Stimulated activated CD8-positive, alpha-beta memory T cell treated with anti-CD3 and anti-CD28 coated beads, Interleukin-7, amount 100 ng/mL, for 48 hours (primary cell): ENCODE measurements at regions not wholly inside any gene's neighbourhood (a gene's known extent, or its start where the extent isn't known, plus 50 kb on each side); places are given as distances from the start of the nearest gene placed in this dataset.

ENCODE experiments used
- DNase-seq, 2 donors: peaks; one replicate each; pipeline ENCODE4 v3.0.0-alpha.2; 2020; ENCODE audit warnings: low read depth in 1 of 2; ENCODE audit errors: extremely low read depth in 1 of 2

- no peak for DNase-seq
Measured at GRCh38 chr6:12576389-12576788, 140.2 kb upstream of the PHACTR1 start.

DNA sequence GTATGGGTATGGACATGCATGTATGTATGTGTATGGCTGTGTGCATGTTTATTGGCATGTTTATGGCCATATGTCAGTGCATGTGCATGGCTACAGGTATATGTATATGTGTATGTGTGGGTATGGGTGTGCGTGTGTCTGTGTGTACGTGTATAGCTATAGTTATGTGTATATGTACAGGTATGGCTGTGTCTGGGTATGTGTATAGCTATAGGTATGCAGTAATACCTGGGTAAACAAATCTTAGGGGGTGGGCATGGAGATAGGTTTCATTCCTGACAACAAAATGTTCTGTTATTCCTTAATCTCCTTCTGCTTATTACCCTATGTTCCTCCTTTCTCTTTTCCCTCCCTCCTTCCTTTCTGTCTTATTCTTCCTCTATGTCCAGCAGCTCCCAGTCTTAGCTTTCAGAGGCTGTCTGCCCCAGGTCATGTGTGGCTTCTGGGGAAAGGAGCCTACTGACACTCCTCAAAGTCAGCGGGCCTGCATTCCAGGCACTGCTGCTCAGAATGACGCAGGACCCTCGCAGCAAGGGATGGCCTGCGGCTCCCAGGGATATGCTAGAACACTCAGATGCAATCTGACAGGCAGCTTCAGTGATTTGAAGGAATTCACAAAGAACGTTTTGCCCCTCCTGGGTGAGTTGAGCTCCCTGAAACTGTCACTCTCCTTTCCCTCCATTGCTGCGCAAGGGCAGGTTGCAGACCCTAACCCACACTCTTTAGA lies 139.3 kb upstream of the PHACTR1 start:
- DNase-seq = no peak

DNA sequence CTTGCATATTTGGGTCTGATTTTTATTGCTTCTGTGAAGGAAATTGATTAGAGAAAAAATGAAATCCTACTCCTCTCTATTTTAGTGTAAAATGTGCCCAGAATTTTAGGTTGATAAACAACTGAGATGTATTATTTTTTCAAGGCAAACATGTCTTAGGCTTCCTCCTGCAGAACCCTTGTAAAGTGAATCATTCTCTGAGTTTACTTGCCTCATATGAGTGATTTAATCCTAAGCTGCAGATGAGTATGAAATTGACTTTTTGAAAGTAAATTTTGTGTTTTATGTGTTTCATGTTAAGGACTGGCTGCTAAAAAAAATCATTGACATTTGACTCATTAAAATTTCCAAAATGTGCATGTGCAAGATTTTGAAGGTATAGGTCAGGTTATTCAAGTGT lies 138.5 kb upstream of the PHACTR1 start:
- no peak for DNase-seq

DNA sequence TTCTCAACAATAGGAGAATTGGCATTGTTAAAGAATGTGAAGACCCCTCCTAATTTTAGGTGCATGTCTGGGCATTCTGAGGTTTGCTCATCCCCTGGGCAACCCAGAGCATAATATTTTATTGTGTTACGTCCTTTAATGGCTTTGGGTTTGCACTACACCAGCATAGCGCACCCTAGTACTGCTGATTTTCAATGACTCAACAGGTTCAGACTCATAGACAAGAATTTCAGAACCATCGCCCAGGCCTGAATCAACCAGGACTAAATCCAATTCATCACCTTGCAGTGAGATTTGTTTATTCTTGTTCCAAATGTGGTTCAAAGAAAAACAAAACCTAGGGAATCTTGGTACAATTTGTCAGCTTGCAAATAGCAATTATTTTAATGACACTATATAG lies 137.8 kb upstream of the PHACTR1 start:
- DNase-seq = no peak

DNA sequence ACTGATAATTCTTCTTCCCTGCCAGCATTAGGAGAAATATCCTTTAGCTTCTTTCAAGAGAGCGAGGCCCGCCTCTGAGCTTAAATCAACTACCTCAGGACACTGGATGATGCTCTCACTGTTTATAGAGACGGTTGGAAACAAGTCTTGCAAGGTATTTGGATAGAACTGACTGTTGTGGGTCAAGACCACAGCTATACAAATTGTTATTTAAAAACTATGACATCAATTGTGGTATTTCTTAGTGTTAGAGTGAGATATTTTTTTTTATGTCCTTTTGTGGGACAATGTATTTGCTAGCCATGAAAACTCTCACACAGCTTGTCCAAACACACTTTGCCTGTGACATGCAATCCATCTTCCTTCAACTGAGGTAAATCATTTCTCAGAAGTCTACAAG lies 136.3 kb upstream of the PHACTR1 start:
- no peak for DNase-seq

GRCh38 chr6:12582421-12583110 lies 134.0 kb upstream of the PHACTR1 start:
- DNase-seq = no peak

DNA sequence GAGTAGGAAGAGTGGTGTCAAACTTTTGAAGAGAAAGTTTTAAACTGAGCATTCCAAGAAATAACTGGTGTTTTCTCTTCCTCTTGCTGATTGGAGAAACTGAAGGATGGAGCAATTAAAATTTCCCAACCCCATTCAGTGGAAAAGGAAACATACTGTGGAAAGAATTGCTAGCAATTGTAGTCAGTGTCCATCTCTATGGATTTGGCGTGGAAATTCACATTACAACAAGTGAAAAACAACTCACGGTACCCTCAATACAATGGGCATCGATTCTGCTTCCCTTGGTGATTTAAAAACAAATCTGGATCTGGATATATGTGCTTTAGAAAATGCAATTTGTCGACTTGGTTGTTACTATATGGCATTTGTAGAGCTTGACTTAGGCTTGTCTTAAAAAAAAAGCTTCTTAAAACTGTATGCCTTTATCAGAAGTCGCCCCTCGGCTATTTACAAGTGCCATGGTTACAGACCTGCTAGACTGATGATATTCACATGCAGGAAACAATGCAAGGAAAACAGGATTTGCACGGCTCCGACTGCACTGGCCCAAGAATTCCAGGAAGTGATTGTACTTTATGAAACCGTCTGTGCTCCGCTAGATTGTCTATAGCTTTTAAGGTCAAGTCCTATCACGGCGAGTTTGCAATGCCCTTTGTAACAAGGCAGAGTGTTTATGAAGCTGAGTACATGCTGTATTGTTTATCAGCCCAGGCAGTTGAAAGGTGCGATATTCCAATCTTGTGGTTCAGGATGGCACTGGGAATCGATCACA lies 131.7 kb upstream of the PHACTR1 start:
- DNase-seq = no peak

DNA sequence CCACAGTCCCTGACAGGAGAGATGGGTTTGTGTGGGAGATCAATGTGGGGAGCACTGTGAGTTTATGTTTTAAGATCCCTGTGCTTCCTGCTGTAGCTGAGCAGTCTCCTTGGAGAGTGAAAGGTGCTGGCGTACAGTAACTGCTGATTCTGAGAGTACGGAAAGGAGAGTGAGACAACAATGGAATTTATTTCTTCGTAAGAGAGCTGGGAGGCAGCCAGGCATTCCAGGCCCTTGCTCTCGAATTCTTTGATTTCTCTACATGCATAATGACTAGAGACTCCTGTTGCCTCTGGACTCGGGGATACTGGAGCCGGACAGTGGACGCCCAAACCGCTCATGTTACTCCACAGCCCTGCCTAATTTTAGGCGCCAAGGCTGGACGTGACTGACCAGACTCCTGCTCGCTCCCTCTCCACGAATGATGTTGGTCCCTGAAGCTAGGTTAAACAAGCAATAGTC lies 131.0 kb upstream of the PHACTR1 start:
- DNase-seq = no peak

DNA sequence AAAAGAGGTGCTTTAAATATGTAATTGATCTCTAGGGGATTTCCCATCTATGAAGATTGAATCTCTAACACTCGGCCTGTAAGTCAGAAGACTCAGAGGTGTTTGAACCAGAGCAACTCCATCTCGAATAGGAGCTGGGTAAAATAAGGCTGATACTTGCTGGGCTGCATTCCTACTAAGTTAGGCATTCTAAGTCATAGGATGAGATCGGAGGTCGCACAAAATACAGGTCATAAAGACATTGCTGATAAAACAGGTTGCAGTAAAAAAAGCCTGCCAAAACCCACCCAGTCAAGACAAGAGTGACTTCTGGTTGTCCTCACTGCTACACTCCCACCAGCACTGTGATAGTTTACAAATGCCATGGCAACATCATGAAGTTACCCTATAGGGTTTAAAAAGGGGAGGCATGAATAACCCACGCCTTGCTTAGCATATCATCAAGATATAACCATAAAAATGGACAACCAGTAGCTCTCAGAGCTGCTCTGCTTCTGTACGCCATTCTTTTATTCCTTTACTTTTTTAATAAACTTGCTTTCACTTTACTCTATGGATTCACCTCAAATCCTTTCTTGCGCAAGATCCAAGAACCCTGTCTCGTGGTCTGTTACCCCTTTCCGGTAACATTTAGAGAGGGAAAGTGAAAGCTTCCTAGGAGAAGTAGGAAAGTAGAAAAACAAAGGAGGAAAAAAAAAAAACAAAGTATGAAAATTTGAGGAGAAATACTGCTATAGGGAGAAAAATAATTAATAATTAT lies 129.7 kb upstream of the PHACTR1 start:
- DNase-seq = no peak

- no peak for DNase-seq
Measured at GRCh38 chr6:12590901-12591300, 125.7 kb upstream of the PHACTR1 start.

- DNase-seq = no peak
Measured at GRCh38 chr6:12592634-12593033, 123.9 kb upstream of the PHACTR1 start.

DNA sequence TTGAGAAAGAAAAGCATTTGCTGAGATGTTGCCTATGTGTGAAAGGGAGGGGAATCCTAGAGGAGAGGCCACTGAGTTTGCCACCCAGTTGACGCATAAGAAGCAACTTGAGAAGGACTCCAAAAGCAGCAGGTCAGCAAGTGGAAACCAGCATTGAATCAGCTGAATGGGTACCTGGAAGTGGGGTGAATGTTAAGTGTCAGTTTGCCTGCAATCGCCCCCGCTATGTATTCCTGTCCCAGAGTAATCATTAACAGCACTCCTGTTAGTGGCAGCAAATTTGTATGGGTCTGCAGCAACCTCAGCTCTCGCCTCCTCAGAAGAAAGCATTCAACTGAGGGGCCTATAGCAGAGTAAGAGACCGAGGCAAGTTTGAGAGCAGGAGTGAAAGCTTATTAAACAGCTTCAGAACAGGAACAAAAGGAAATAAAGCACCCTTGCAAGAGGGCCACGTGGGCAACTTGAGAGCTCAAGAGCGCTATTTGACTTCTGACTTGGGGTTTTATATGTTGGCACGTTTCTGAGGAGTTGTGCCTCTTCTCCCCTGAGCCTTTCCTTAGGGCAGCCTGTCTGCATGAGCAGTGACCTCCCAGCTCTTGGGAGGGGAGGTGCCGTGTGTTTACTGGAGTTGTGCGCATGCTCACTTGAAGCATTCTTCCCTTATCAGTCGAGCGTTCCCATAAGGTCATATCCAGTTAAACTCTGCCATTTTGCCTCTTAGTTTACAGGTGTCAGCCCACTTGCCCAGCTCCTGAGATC lies 122.6 kb upstream of the PHACTR1 start:
- no peak for DNase-seq

DNA sequence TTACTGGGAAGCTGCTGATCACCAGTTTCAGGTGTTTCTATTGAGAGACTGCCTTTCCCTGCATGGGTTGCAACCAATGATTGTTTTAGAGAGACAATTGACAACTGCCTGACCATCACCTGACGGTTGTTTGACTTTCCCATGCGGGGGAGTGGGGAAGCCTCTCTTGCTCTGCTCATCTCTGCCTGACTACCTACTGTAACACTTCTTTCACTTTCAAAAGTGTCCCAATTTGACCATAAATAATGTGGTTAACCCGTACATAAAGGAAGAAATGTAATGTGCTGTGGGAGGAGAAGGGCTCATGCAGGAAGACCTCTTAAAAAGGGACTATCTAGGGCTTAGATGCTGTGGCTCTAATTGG lies 122.1 kb upstream of the PHACTR1 start:
- no peak for DNase-seq

DNA sequence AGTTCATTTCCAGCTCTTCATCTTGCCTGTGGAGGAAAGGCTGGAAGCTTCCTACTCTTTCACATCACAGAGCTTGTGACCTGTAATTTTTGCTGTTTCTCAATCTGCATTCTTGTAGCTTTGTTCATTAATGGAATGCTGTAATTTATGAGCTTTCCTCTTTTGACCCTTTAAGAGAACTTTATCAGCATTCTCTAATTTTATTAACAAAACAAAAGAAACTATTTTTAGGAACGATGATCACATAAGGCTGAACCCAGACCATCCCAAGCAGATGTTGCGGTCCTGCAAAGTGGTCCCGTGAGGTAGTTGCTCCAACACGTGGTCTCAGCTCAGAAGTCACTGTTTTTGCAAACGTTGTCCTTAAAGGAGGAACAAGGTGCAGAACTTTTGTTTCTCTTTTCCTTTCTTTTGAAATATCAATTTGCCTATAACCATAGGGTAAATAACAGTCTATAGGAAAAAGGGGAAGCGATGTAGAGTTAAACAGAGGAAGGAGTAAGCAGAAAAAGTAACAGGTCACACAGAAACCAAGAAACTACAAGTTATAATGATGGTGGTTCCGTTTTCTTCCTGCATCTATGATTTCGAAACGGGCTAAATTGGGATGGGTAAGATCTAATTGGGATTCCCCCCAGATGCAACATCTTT lies 121.3 kb upstream of the PHACTR1 start:
- DNase-seq = no peak

DNA sequence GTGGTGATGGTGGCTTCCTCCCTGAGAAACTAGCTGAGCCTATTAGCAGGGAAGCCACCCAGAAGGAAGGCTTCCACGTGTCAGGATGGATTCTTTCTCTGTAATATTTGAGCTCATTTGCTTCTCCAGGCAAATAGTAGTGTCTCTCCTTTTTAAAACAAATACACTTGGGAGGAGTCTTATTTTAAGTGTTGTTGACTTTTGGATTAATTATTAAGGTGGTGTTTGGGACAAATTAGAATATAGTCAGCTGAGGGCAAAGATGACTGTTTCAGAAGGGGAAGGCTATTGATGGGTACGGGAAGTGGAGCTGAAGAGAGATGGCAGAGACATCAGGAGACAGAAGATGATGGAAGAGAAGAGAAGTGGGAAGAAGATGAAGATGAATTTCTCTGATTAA lies 119.8 kb upstream of the PHACTR1 start:
- no peak for DNase-seq

GRCh38 chr6:12598919-12599318 lies 117.6 kb upstream of the PHACTR1 start:
- DNase-seq = no peak

DNA sequence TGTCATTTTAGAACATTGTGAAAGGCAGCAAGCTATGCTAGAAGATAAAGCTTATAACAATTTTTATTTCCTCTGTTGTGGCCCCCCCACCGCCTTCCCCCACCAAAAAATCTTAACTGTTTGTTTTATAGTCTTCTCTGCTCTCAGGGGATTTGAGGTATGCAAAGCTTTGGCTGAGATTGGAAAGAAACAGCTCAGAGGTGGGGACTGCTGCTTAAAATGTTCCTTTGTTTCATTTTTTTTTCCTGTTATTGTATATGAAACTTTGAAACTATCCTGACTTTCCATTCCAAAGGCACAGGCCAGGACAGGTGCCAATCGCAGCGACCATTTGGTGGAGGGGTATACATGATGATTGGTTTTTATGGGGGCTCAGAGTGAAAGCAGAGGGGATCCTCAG lies 114.7 kb upstream of the PHACTR1 start:
- no peak for DNase-seq

DNA sequence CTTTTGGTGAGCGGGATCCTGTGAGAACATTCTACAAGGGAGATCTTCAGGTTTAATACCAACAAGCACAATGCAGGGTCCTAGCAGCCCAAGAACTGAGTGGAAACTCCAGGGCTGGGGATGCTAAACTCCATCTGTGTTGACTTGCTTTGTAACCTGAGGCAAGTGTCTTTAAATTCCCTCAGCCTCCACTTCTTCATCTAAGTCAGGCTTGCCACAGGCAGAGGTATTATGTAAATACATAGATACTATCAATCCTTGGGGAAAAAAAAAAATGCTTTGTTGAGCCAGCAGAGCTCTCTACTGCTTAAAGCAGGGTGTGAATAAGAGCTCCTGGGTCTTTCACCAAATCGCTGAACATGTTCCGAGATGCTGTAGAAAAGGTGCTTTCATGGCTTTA lies 114.2 kb upstream of the PHACTR1 start:
- DNase-seq = no peak

DNA sequence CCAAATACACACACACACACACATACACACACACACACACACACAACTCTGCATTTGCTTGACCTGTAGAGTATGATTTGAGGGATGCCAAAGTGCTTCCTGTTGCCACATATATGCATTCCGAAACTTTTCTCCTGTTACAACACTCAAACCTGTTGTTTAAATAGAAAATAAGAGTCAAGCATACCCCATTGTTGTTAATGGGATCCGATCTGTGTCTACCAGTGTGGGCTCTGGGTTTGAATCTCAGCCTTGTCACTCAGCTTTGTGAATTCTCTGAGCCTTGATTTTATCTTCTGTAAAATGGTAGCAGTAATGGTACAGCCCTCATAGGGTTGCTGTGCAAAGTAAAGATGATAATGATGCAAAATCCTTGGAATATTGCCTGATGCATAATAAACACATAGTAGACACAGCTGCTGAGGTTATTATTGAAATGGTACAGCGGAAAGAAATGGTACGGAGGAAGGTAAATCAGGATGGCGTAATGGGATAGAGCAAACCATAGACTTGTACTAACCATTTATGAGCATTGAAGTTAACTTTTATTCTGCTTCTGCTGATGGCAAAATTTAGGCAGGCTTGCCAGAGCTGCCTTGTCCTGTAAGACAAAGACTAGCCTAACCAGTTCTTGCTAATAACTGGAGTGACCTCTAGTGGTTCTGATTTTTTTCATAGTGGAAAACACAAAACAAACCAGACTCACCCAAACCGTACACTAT lies 113.5 kb upstream of the PHACTR1 start:
- DNase-seq = no peak
